ENCODE measurements at regions not wholly inside any gene's neighbourhood (a gene's known extent, or its start where the extent isn't known, plus 50 kb on each side); places are given as distances from the start of the nearest gene placed in this dataset.
"Not testable (repeated sequence)": the region's sequence is repeated elsewhere in the genome, so short reads cannot be mapped to it uniquely, and the experiment has no call there.

DNA sequence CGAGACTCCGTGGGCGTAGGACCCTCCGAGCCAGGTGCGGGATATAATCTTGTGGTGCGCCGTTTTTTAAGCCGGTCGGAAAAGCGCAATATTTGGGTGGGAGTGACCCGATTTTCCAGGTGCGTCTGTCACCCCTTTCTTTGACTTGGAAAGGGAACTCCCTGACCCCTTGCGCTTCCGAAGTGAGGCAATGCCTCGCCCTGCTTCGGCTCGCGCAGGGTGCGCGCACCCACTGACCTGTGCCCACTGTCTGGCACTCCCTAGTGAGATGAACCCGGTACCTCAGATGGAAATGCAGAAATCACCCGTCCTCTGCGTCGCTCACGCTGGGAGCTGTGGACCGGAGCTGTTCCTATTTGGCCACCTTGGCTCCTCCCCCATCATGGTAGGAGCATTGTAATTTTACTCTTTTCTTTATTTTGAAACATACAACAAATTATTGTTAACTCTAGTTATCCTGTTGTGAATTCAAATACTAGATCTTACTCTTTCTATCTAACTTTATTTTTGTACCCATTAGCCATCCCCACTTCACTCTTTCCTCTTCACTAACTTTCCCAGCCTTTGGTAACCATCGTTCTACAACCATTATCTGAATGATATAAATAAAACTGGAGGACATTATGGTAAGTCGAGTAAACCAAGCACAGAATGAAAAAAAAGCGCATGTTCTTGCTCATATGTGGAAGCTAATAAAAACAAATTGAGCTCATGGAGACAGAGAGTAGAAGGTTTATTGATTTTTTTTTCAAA lies 295.1 kb downstream of the TEX13C start:
- H3K4me3 ChIP-seq (replicated peaks in 1 of 3; ENCODE audit: insufficient read depth in 1 of 3, low read depth in 1 of 3, low read length in 3 of 3); intact Hi-C loops (cut with micrococcal nuclease); H3K36me3 ChIP-seq (ENCODE audit: control insufficient read depth in 2 of 2, extremely low read depth in 1 of 2, insufficient read depth in 2 of 2, low read length in 2 of 2); BruUV-seq (replicated peaks); H3K9ac ChIP-seq (replicated peaks; ENCODE audit: extremely low read depth, insufficient read depth, low read length); POLR2A ChIA-PET; H4K20me1 ChIP-seq (replicated peaks; ENCODE audit: control insufficient read depth, extremely low read depth, insufficient read depth, low read length); H3K4me2 ChIP-seq (ENCODE audit: insufficient read depth, low read length); dilution Hi-C loops (cut with MboI; ENCODE audit: extremely low pct_ligation_motif_present, low sequenced_read_pairs); H3K27me3 ChIP-seq (ENCODE audit: control insufficient read depth in 2 of 2, insufficient read depth in 2 of 2, low read length in 2 of 2); H2AFZ ChIP-seq (ENCODE audit: low read depth, low read length); H3K4me1 ChIP-seq (ENCODE audit: control insufficient read depth, extremely low read depth, insufficient read depth, low read length); DNase-seq (ENCODE audit: low read depth, low spot score); CTCF ChIA-PET; H3K9me3 ChIP-seq (replicated peaks; ENCODE audit: control insufficient read depth, insufficient read depth, low read length); H3K9me1 ChIP-seq (replicated peaks; ENCODE audit: control insufficient read depth, extremely low read depth, insufficient read depth, low read length); H3K27ac ChIP-seq (ENCODE audit: insufficient read depth, low read depth, low read length); FAIRE-seq; H3K79me2 ChIP-seq (ENCODE audit: control insufficient read depth, insufficient read depth, low read length): not testable (repeated sequence)

GRCh38 chrX:125620715-125621587 lies 301.3 kb downstream of the TEX13C start:
- FAIRE-seq (no peak), DNase-seq (ENCODE audit: low read depth, low spot score) (no peak)
- Histone ChIP-seq H3K9me3 (replicated peaks; ENCODE audit: control insufficient read depth, insufficient read depth, low read length) (no peaks in the 10 kb centered on the region), H3K9ac (replicated peaks; ENCODE audit: extremely low read depth, insufficient read depth, low read length) (no peak overlapping the region), H2AFZ (ENCODE audit: low read depth, low read length) (no peak overlapping the region), H4K20me1 (replicated peaks; ENCODE audit: control insufficient read depth, extremely low read depth, insufficient read depth, low read length) (no peaks in the 10 kb centered on the region), H3K4me1 (ENCODE audit: control insufficient read depth, extremely low read depth, insufficient read depth, low read length) (no peaks in the 10 kb centered on the region), H3K79me2 (ENCODE audit: control insufficient read depth, insufficient read depth, low read length) (no peaks in the 10 kb centered on the region), H3K27me3 (ENCODE audit: control insufficient read depth in 2 of 2, insufficient read depth in 2 of 2, low read length in 2 of 2) (no peaks in the 10 kb centered on the region), H3K4me3 (replicated peaks in 1 of 3; ENCODE audit: insufficient read depth in 1 of 3, low read depth in 1 of 3, low read length in 3 of 3) (no peak overlapping the region), H3K9me1 (replicated peaks; ENCODE audit: control insufficient read depth, extremely low read depth, insufficient read depth, low read length) (no peaks in the 10 kb centered on the region), H3K27ac (ENCODE audit: insufficient read depth, low read depth, low read length) (no peak overlapping the region), H3K36me3 (ENCODE audit: control insufficient read depth in 2 of 2, extremely low read depth in 1 of 2, insufficient read depth in 2 of 2, low read length in 2 of 2) (no peaks in the 10 kb centered on the region), H3K4me2 (ENCODE audit: insufficient read depth, low read length) (no peak overlapping the region)
- POLR2A ChIA-PET, result no interaction called here
- dilution Hi-C loops (cut with MboI; ENCODE audit: extremely low pct_ligation_motif_present, low sequenced_read_pairs), result no loop called here
- intact Hi-C loops (cut with micrococcal nuclease), result no loop called here
- BruUV-seq (replicated peaks), result no TSS peak
- CTCF ChIA-PET, result no interaction called here
- TF ChIP-seq GATA2 (IDR thresholded peaks at IDR 0.05; ENCODE audit: insufficient read depth, insufficient read length, low read depth, low read length), result no peak
